ENCODE measurements at regions not wholly inside any gene's neighbourhood (a gene's known extent, or its start where the extent isn't known, plus 50 kb on each side); places are given as distances from the start of the nearest gene placed in this dataset.

GRCh38 chr2:15796167-15796942, 144.0 kb upstream of the MYCN start:
- no peak for DNase-seq

DNA sequence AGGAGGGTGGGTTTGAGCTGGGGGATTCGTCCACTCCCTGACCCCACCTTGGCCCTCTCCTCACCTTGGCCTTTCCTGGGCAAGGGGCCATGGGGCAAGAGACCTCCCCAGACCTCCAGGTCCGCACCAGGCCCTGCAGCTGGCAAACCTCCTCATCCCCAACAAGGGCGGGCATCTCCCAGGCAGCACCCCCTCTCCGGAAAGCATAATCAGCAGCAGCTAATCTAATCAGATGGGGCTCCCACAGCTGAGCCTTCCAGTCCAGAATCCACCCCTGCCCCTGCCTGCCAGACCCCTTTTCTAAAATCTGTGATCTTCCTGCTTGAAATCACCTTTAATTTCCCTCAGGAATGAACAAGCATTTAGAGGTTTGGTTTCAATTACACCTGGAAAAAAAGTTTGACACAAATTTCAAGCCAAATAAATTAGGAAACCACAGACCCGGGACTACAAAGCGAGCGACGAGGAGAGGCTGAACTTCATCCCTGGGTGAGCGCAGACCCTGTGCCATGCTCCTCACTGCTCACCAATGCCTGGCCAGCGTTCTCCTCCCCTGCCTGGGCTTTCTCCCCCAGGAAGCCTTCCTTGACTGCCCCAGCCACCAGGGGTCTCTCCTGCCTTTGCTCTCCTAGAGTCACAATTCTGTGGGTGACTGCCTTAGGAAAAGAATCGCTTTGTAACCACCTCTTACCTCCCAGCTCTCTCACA, 143.0 kb upstream of the MYCN start:
- DNase-seq: no peak

- DNase-seq: no peak
Observed at GRCh38 chr2:15797939-15798281, 142.4 kb upstream of the MYCN start.

- no peak for DNase-seq
Observed at GRCh38 chr2:15798701-15799431, 141.5 kb upstream of the MYCN start.

DNA sequence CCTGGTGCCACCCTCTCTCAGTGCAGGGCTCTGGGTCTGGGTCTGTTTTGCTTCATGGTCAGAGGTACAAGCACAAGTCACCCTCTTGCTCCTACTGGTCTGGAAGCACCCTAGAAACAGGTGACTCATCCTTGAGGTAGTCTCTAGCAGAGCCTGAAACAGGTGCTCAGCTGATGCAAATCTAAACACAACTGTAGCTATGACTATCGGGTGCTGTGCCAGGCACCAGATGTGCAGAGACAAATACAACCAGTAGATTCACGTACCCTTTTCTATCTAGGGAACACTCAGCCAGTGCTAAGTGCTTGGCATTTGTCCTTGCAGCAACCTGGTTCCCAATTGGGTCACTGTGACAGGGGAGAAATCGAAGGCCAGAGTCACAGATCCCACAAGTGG, 140.9 kb upstream of the MYCN start:
- DNase-seq: no peak

DNA sequence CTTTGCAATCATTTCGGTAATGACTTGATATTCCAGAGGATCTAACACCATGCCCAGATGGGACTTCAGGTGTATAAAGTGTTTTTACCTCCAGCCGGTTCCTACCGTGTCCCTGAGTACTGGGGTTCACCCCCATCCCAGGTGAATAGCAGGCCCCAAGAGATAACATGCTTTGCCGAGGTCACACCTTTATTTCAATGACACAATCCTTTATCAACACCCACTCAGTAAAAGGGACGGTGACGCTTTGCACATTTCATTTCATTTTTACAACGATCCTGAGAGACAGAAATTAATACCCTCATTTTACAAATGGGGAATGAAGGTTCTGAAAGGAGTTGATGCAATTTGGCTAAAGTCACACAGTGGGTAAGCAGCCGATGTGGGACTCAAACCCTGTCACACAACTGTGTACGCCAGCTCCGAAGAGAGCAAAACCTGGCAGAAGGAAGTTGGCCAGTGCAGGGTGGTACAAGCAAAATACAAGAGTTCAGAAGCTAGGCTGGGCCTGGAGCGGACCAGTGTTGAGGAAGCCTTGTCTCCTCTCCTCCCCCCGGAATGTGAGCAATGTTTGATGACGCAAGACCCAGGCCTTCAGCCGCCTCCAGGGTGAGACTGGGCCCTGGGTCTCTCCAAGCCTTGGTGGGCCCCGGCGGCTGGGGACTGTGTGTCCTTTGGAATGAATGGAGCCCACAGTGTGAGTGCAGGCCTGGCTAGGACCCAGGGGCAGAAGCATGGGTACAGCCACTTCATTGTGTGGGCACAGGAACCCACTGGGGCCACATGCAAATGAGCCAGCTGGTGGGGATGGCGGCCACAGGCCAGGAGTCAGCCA, 139.6 kb upstream of the MYCN start:
- DNase-seq: no peak

DNA sequence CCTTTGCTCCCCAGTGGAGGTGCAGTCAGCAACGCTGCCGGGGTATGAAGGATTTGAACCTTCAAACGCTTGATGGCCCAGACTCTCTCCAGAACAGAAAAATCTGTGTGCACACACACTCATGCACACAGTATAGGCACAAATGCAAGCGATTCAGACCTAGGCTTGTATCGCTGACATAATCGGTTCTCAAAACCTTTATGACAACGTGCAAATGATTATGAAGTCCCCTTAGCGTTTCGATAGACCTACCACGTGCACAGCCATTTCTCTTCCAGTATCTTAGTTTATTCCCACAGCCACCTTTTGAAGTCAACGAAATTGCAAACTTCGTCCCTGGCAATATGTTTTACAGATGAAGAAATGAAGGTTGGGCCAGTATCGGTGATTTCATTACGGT, 138.9 kb upstream of the MYCN start:
- DNase-seq: no peak

DNA sequence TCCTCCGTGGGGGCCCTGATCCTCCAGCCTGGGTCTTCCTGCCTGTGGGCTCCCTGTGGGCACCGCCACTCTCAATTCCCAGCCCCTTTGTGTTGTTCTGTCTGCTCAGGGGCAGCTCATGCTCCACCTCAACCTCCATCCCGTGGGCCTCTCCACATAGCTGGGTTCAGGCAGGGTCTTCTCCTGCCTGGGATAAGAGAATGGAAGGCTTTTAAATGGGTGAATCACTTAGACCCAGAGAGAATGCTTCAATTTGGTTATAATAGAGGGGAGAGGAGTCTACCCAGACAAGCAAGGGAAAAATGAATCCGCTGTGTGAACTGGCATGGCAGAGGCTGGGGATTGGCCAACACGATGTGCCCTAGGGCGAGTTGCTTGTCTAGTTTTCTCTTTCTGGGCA, 138.4 kb upstream of the MYCN start:
- DNase-seq: no peak

DNA sequence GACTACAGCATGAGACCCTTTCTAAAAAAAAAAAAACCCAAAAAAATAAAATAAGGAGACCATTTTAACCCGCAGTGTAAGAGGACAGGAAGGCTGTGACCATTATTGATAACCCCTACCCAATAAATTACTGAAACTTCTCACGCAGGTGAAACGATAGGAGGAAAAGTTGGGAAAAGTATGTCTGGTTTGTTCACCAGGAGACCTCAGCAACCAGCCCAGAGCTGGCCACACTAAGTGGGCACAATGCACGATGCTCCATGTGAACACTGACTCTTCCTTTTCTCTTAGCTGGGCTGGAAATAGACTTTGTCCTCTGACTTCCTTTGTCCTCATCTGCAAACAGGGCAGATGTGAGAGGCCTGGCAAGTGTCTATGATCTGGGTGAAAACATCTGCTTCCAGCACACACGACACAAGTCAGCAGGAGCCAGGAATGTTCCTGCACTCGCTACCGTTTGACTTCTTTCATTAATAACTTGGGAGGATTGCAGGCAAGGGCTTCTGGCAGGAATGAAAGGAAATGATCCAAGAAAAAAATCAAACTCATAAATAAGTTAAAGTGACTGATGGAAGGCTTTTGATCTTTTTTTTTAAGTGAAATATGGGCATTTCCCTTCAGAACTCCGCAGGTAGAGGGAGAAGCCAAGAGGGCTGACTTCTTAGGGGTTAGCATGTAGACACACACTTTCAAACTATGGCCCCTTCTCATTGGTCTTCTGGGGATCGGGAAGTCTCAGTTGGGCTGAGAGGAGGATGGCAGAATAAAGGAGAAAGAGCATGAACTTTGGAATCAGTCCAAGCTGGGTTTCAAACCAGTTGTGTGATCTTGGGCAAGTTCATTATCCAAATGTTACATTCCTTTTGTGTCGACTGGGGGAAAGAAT, 137.4 kb upstream of the MYCN start:
- no peak for DNase-seq

DNA sequence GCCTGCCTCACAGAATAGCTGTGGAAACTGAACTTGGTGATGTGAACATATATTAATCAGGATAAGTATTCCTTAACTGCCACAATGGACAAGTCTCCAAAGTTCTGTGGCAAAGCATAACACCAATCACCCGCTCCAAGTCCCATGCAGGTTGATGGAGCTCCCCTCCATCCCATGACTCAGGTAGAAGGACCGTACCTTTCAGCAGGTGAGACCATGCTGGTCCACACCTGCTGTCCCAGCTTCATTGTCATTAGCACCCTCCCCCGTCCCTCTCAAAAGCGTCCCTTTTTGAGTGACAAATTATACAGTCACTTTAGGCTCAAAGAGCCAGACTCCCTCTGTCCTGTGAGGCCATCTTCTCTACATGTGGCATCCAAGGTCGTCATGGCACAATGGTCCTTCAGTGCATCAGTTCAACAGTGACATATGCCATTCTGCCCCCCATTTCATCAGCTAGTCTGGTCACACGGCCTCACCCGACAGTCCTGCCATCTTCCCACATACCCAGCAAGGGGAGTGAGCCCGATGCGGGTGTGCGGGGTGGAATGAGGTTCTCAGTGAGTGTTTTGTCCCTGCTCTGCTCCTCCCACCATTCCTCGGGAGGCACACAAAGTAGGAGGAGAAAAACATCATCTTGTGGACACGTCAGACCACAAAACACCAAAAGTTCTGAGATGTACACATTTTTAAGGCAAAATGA, 136.7 kb upstream of the MYCN start:
- DNase-seq: no peak

GRCh38 chr2:15804246-15804619, 136.1 kb upstream of the MYCN start:
- no peak for DNase-seq

DNA sequence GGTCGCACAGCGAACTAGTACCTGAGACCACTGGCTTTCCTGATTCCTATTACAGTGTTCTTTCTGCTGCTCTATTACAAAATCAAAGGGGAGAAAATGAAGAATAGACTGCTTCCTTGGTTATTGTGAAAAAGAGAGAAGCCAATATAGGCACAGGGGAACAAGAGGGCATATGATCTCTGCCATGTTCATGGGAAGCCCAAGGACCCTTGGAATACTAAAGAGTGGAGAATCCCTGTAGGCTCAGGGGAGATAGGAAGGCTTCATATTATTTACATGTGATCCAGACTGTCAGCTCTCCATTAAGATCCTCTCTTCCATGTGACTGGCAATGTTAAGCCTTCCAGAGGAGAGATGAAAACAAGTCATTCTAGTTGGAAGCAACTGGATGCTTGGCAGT, 135.7 kb upstream of the MYCN start:
- no peak for DNase-seq

GRCh38 chr2:15805206-15805605, 135.1 kb upstream of the MYCN start:
- no peak for DNase-seq

DNA sequence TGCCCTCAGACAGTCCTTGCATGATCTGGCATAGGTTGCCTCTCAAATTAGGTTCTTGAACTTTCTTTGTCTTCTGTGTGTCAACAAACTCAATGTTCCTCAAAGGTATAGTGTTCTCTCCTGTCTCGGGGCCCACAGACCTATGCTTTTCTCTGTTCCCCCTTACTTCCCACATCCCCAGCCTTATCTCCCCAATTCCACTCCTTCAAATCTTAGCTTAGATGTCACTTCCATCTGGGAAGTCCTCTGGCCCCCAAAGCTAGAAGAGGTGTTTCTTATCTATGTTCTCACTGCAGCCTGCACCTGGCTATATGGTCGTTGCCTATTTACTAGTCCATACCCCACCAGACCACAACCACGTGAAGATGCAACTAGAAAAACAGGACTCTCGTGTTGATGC, 134.6 kb upstream of the MYCN start:
- no peak for DNase-seq

DNA sequence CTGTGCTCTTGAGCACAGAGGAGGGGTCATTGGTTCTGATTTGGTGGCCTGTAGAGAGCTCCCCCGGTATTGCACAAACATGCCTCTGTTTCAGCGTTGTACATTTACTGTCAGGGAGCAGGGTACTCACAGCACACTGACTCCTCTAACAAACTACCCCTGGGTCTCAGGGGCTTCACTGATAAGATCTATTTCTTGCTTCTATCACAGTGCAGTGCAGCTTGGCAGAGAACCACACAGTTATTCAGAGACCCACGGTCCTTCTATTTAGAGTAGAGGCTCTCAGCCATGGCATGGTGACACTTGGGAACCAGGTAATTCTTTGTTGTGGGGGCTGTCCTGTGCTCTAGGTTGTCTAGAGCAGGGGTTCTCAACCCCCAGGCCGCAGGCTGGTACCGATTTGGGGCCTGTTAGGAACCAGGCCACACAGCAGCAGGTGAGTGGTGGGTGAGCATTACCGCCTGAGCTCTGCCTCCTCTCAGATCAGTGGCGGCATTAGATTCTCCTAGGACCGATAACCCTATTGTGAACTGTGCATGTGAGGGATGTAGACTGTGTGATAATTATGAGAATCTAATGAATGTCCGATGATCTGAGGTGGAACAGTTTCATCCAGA, 133.4 kb upstream of the MYCN start:
- no peak for DNase-seq

GRCh38 chr2:15807418-15808203, 132.7 kb upstream of the MYCN start:
- DNase-seq: no peak

DNA sequence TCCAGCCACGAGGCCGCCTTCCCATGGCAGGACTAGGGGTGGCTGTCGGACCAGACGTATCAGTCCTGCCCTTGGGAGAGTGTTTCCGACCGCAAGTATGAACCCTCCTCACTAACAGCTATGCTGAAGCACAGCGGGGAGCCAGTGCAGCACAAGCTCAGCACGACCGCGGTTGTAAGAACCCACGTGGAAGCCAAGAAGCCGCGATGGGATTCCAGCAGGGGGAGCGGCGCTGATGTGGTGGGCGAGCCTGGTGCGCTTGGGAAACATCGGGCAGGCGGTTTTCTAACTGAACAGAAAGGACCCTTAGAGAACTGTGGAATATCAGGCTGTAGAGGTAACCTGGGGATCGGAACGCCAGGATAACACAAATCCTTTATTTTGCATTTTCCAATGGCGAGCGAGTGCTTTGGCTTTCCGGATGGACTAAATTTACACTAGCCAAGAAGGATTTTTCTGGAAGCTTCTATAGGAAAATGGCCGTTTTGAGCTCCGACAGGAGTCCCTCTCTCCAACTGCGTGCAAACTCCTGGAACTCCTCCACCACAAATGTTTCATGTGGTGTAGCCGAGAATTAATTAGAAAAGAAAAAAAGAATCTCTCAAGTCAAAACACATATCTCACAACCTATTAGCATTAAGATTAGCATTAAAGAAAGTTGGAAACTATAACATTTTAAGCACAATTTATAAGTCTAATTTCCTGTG, 132.0 kb upstream of the MYCN start:
- no peak for DNase-seq

GRCh38 chr2:15808944-15809343, 131.4 kb upstream of the MYCN start:
- no peak for DNase-seq

GRCh38 chr2:15809404-15809803, 130.9 kb upstream of the MYCN start:
- DNase-seq: peak in 1 of 2 experiments; percentile 14
